Common myeloid progenitor, CD34-positive (primary cell): ENCODE measurements at regions not wholly inside any gene's neighbourhood (a gene's known extent, or its start where the extent isn't known, plus 50 kb on each side); places are given as distances from the start of the nearest gene placed in this dataset.
A peak's percentile ranks its signal among the peaks of the same experiment; 100 is the strongest.

ENCODE experiments used
- CTCF ChIA-PET: fragments of 350-600 bp; sonication (Branson Sonifier 250); formaldehyde crosslinking; loops from one replicate; lab custom pipeline; 2021; ENCODE audit warnings: antibody characterized with exemption; lab: Charles Lee
- POLR2A ChIA-PET: fragments of 350-600 bp; sonication (Branson Sonifier 250); formaldehyde crosslinking; loops from one replicate; lab custom pipeline; 2021; ENCODE audit warnings: antibody characterized with exemption; lab: Charles Lee
- DNase-seq, 3 donors: peaks; one replicate each; pipeline versions ENCODE4 v3.0.0 to v3.0.0-alpha.2; 2013
- H3K27ac ChIP-seq, 2 experiments: 1 replicate in 1 of 2; 2 replicates in 1 of 2; pipeline ENCODE4 v1.7.0; 2013; ENCODE audit warnings: inconsistent platforms in 2 of 2, low read length in 2 of 2, mild to moderate bottlenecking in 2 of 2, low read depth in 1 of 2, moderate library complexity in 1 of 2; ENCODE audit not compliant: severe bottlenecking in 2 of 2, insufficient read depth in 1 of 2, poor library complexity in 1 of 2
- H3K27me3 ChIP-seq, 5 experiments: replicated peaks in 2 of 5; 1 replicate in 3 of 5; 2 replicates in 2 of 5; pipeline versions ENCODE4 v1.6.1 to v1.7.0; 2013; ENCODE audit warnings: low read length in 4 of 5, mild to moderate bottlenecking in 2 of 5, moderate library complexity in 2 of 5, inconsistent platforms in 1 of 5; ENCODE audit not compliant: insufficient read depth in 5 of 5, control insufficient read depth in 4 of 5
- H3K36me3 ChIP-seq, 4 experiments: 1 replicate in 2 of 4; 2 replicates in 2 of 4; pipeline versions ENCODE4 v1.6.1 to v1.7.0; 2013; ENCODE audit warnings: low read length in 3 of 4, control low read depth in 1 of 4, mild to moderate bottlenecking in 1 of 4; ENCODE audit not compliant: control insufficient read depth in 4 of 4, insufficient read depth in 4 of 4
- H3K4me1 ChIP-seq, 4 experiments: 1 replicate in 3 of 4; 2 replicates in 1 of 4; pipeline versions ENCODE4 v1.6.1 to v1.7.1; 2013; ENCODE audit warnings: low read length in 3 of 4, mild to moderate bottlenecking in 3 of 4, control low read depth in 1 of 4, inconsistent platforms in 1 of 4, moderate library complexity in 1 of 4; ENCODE audit not compliant: control insufficient read depth in 4 of 4, insufficient read depth in 4 of 4; ENCODE audit errors: control extremely low read depth in 1 of 4
- H3K4me3 ChIP-seq, 7 experiments: 1 replicate in 4 of 7; 2 replicates in 3 of 7; pipeline versions ENCODE4 v1.5.1 to v1.7.0; 2013; ENCODE audit warnings: mild to moderate bottlenecking in 7 of 7, low read length in 6 of 7, moderate library complexity in 6 of 7, inconsistent platforms in 2 of 7, low read depth in 2 of 7, control low read depth in 1 of 7; ENCODE audit not compliant: insufficient read depth in 4 of 7, control insufficient read depth in 1 of 7; ENCODE audit errors: extremely low read depth in 1 of 7
- H3K9me3 ChIP-seq, 5 experiments: 1 replicate in 4 of 5; 2 replicates in 1 of 5; pipeline versions ENCODE4 v1.6.1 to v1.7.1; 2013; ENCODE audit warnings: low read length in 4 of 5, mild to moderate bottlenecking in 2 of 5, inconsistent platforms in 1 of 5, low read depth in 1 of 5, moderate library complexity in 1 of 5; ENCODE audit not compliant: control insufficient read depth in 4 of 5, insufficient read depth in 2 of 5; ENCODE audit errors: control extremely low read depth in 1 of 5
- WGBS: methylation state at CpG from one replicate; pipeline ENCODE4 v1.1.5; 2013; ENCODE audit not compliant: insufficient coverage; 5-methylcytosine and 5-hydroxymethylcytosine counted together

DNA sequence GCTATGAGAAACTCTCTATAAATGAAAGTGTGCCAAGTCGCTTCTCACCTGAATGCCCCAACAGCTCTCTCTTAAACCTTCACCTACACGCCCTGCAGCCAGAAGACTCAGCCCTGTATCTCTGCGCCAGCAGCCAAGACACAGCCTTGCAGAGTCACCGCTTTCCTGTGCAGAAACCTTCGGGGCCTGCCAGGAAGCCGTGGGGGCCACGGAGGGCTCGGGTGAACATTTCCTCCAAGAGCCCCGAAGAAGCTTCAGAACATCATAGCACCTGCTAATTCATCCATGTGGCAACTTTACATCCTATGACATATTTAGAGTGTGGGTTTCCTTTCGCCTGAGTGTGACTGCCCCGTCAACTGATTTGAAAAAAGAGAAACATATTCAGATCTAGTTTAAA lies 55.7 kb upstream of the PRSS58 start:
- ChIA-PET CTCF (interaction anchor here (0.6 to 12.1 kb wide), 10 partner anchors 9 to 211 kb away, joined by 3 to 231 read pairs (median 4); no protein-coding TSS in a partner anchor), POLR2A (interaction anchor here (1.0 to 1.9 kb wide), 2 partner anchors 9 to 32 kb away, joined by 5 to 12 read pairs; no protein-coding TSS in a partner anchor)
- peaks cover 12 to 47% (median 43%) of the 10 kb centered on the region in 4 experiments for H3K4me1 ChIP-seq
- no peaks in the 10 kb centered on the region for H3K9me3 ChIP-seq
- WGBS: 2% methylated on average over 6 of the region's 11 CpGs
- peak overlapping the region; percentile 10 to 59 for H3K27ac ChIP-seq
- H3K27me3 ChIP-seq: no peaks in the 10 kb centered on the region
- peak; percentile 87 to 99 (median 97) for DNase-seq
- no peaks in the 10 kb centered on the region for H3K36me3 ChIP-seq
- H3K4me3 ChIP-seq: peak overlapping the region in 2 of 7 experiments; percentile 45 to 49

DNA sequence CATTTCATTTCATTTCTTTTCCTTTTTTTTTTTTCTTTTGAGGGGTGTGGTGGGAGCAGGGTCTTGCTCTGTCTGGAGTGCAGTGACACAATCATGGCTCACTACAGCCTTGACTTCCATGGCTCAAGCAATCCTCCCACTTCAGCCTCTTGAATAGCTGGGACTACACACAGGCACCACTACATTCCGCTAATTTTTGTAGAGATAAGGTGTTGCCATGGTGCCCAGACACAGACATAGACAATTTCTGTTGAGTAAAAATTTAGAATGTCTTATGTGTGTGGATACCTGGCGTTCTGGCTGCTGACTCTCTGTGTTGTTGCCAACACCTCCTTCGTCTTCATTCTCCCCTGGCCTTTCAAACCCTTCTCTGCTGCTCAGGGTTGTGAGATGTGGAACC lies 54.0 kb upstream of the PRSS58 start:
- no peaks in the 10 kb centered on the region for H3K9me3 ChIP-seq
- ChIA-PET CTCF (interaction anchor here (0.7 to 12.1 kb wide), 9 partner anchors 8 to 212 kb away, joined by 3 to 231 read pairs (median 4); no protein-coding TSS in a partner anchor), POLR2A (interaction anchor here (0.8 to 1.1 kb wide), 2 partner anchors 10 to 34 kb away, joined by 3 read pairs; no protein-coding TSS in a partner anchor)
- peak overlapping the region in 1 of 2 experiments; percentile 1 for H3K27ac ChIP-seq
- WGBS: 86% methylated on average over 1 of the region's 3 CpGs
- H3K4me1 ChIP-seq: peaks cover 12 to 46% (median 43%) of the 10 kb centered on the region in 4 experiments
- DNase-seq: no peak
- no peaks in the 10 kb centered on the region for H3K36me3 ChIP-seq
- H3K27me3 ChIP-seq: no peaks in the 10 kb centered on the region
- H3K4me3 ChIP-seq: no peak overlapping the region

DNA sequence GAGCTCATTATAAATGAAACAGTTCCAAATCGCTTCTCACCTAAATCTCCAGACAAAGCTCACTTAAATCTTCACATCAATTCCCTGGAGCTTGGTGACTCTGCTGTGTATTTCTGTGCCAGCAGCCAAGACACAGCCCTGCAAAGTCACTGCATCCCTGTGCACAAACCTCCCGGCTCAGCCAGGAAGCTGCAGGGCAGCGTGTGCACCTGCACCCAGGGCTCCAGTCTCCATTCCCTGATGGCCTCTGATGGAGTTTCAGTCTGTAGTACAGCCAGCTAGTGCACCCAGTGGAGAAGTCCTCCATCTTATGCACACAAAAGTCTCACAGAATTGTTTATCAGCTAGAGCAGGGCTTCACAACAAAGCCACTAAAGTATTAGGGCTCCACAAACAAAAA lies 51.1 kb upstream of the PRSS58 start:
- WGBS: 58% methylated on average over 3 of the region's 3 CpGs
- no peak for DNase-seq
- peak overlapping the region in 1 of 7 experiments; percentile 4 for H3K4me3 ChIP-seq
- POLR2A ChIA-PET: no interaction called here
- no peaks in the 10 kb centered on the region for H3K36me3 ChIP-seq
- peaks cover 20 to 51% (median 50%) of the 10 kb centered on the region in 4 experiments for H3K4me1 ChIP-seq
- H3K9me3 ChIP-seq: no peaks in the 10 kb centered on the region
- H3K27me3 ChIP-seq: no peaks in the 10 kb centered on the region
- no peak overlapping the region for H3K27ac ChIP-seq
- CTCF ChIA-PET: interaction anchor here (0.7 to 1.4 kb wide), 9 partner anchors 9 to 276 kb away, joined by 3 to 10 read pairs (median 5); no protein-coding TSS in a partner anchor

DNA sequence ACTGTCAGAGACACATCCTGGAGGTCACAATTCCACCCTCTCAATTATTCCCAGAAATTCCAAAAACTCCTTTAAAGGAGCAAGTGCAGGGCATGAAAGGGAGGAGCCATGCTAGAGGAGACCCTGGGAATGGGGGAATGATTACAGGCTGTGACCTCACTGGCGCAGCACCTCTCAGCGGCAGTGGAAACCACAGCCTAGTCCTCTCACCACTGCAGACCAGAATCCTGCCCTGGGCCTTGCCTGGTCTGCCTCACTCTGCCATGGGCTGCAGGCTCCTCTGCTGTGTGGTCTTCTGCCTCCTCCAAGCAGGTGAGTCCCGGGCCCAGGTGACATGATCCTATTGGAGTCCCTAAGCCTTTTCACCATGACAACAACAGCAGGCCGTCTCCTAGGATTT lies 50.5 kb upstream of the PRSS58 start:
- Histone ChIP-seq H3K27me3 (no peaks in the 10 kb centered on the region), H3K4me3 (no peak overlapping the region), H3K4me1 (peaks cover 25 to 51% (median 49%) of the 10 kb centered on the region in 4 experiments), H3K36me3 (no peaks in the 10 kb centered on the region), H3K9me3 (no peaks in the 10 kb centered on the region), H3K27ac (no peak overlapping the region)
- 79% methylated on average over 4 of the region's 4 CpGs for WGBS
- ChIA-PET POLR2A (no interaction called here), CTCF (interaction anchor here (0.7 to 1.4 kb wide), 9 partner anchors 9 to 277 kb away, joined by 3 to 10 read pairs (median 5); no protein-coding TSS in a partner anchor)
- DNase-seq: peak in 1 of 3 donors; percentile 35
